HL-60 (cell line): ENCODE measurements at regions not wholly inside any gene's neighbourhood (a gene's known extent, or its start where the extent isn't known, plus 50 kb on each side); places are given as distances from the start of the nearest gene placed in this dataset.

Experiments
- DNase-seq, 2 experiments: peaks; one replicate each; pipeline ENCODE4 v3.0.0-alpha.2; 2010 to 2020; ENCODE audit warnings: low read depth in 1 of 2, low spot score in 1 of 2
- H3K27ac ChIP-seq: fragments of 250-450 bp; sonication (Bioruptor Pico); replicated peaks from 2 replicates; pipeline ENCODE4 v1.5.1; 2020; ENCODE audit warnings: mild to moderate bottlenecking, moderate library complexity
- H3K27me3 ChIP-seq: fragments of 250-450 bp; sonication (Bioruptor Pico); 2 replicates; pipeline ENCODE4 v1.5.1; 2021; ENCODE audit warnings: mild to moderate bottlenecking, moderate library complexity; ENCODE audit not compliant: insufficient read depth, poor library complexity, severe bottlenecking
- H3K4me3 ChIP-seq: replicated peaks from 2 replicates; pipeline ENCODE4 v1.5.1; 2011; ENCODE audit warnings: mild to moderate bottlenecking, control low read depth, low read length; ENCODE audit not compliant: insufficient read depth
- GABPA ChIP-seq: IDR thresholded peaks from 2 replicates; pipeline ENCODE4 v1.6.1; 2012; ENCODE audit warnings: low read depth
- POLR2AphosphoS5 ChIP-seq: IDR thresholded peaks from 2 replicates; pipeline ENCODE4 v1.6.1; 2012; ENCODE audit warnings: low read depth
- REST ChIP-seq: IDR thresholded peaks from 2 replicates; pipeline ENCODE4 v1.6.1; 2012; ENCODE audit warnings: low read depth; ENCODE audit not compliant: insufficient replicate concordance
- SPI1 ChIP-seq: IDR thresholded peaks from 2 replicates; pipeline ENCODE4 v1.6.1; 2012; ENCODE audit warnings: low read depth, mild to moderate bottlenecking, borderline replicate concordance
- TF ChIP-seq, protein P1 (sequence below): IDR thresholded peaks from one replicate; pipeline ENCODE4 v1.5.1; 2011; ENCODE audit warnings: low read length, control low read depth, inconsistent platforms; ENCODE audit not compliant: insufficient read depth

DNA sequence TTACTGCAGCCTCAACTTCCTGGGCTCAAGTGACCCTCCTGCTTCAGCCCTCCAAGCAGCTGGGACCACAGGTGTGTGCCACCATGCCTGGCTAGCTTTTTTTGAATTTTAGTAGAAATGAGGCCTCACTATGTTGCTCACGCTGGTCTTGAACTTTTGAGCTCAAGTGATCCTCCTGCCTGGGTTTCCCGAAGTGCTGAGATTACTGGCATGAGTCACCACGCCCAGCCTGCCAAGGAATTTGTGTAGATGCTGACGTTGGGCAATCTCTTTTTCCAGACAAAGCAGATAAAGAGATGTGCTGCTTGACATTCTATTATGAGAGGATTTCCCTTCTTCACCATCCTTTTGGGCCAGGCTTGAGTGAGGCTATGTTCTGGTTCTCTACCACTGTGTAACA is 254.5 kb upstream of the RPS6KA3 start:
- TF ChIP-seq, protein P1, sequence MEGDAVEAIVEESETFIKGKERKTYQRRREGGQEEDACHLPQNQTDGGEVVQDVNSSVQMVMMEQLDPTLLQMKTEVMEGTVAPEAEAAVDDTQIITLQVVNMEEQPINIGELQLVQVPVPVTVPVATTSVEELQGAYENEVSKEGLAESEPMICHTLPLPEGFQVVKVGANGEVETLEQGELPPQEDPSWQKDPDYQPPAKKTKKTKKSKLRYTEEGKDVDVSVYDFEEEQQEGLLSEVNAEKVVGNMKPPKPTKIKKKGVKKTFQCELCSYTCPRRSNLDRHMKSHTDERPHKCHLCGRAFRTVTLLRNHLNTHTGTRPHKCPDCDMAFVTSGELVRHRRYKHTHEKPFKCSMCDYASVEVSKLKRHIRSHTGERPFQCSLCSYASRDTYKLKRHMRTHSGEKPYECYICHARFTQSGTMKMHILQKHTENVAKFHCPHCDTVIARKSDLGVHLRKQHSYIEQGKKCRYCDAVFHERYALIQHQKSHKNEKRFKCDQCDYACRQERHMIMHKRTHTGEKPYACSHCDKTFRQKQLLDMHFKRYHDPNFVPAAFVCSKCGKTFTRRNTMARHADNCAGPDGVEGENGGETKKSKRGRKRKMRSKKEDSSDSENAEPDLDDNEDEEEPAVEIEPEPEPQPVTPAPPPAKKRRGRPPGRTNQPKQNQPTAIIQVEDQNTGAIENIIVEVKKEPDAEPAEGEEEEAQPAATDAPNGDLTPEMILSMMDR: no peak
- TF ChIP-seq REST (no peak), GABPA (no peak), POLR2AphosphoS5 (no peak), SPI1 (no peak)
- H3K27me3 ChIP-seq: no peaks in the 10 kb centered on the region
- H3K4me3 ChIP-seq: no peak overlapping the region
- no peak overlapping the region for H3K27ac ChIP-seq
- DNase-seq: no peak

DNA sequence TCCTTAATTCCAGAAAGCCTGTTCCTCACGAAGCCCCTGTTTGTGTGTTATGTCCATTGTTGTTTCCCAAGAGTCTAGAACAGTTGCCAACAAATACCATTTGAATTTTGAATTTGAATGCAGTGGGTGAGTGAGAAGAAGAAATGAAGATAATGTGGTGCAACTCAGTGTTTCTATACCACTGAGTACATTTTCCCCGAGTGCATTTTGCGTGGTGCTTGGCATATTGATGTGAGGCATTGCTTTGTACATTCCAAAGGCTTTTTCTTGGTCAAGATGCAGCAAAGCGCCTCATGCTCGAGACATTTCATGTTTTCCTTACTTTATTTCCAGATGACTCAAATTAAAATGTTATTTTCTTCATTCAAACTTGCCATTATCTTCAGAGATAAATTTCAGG is 253.1 kb upstream of the RPS6KA3 start:
- Histone ChIP-seq H3K4me3 (no peak overlapping the region), H3K27ac (no peak overlapping the region), H3K27me3 (no peaks in the 10 kb centered on the region)
- no peak for DNase-seq
- no peak for TF ChIP-seq REST
- TF ChIP-seq, protein P1: no peak
- no peak for TF ChIP-seq POLR2AphosphoS5

GRCh38 chrX:20519146-20519545 is 252.4 kb upstream of the RPS6KA3 start:
- Histone ChIP-seq H3K27me3 (no peaks in the 10 kb centered on the region), H3K27ac (no peak overlapping the region), H3K4me3 (no peak overlapping the region)
- DNase-seq: no peak
- TF ChIP-seq, protein P1: no peak
- TF ChIP-seq SPI1 (no peak), POLR2AphosphoS5 (no peak), GABPA (no peak), REST (no peak)
